ENCODE measurements at regions not wholly inside any gene's neighbourhood (a gene's known extent, or its start where the extent isn't known, plus 50 kb on each side); places are given as distances from the start of the nearest gene placed in this dataset.

DNA sequence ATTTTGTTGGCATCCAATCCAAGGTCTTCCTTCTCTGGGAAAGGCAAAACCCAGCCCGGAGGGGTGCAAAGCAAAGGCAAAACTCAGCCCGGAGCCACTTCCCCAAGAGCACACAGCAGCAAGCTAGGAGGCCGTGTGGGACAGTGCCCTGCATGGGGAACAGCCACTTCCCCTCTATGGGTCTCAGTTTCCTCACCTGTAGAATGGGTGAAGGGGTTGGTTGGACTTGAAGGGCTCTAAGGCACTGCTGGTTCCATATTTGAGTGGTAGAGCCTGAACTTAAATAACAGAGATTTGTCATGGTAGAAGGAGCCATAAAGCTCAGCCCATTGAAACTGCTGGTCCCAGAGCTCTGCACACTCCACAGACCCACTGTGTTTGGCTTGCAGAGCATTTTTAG is 51.3 kb upstream of the CCDC167 start:
- H3K9me3 ChIP-seq: no peaks in the 10 kb centered on the region
- H3K27me3 ChIP-seq: peaks cover 11% of the 10 kb centered on the region
- H3K36me3 ChIP-seq: no peaks in the 10 kb centered on the region
- no peaks in the 10 kb centered on the region for H3K4me1 ChIP-seq
- intact Hi-C loops (cut with DNase I; ENCODE audit: low total_unique reads) (no loop called here), in situ Hi-C loops (cut with MboI; ENCODE audit: low pct_ligation_motif_present in 1 of 4, low pct_unique_long_range_greater_than_20kb in 1 of 4, low sequenced_read_pairs in 3 of 4) (no loop called here)
- no peak overlapping the region for H3K4me3 ChIP-seq
- no peak for DNase-seq
- 20 to 57% methylated on average over 1 to 3 of the region's 3 CpGs for WGBS, 2 donors (ENCODE audit: low coverage in 1 of 2)
- H3K27ac ChIP-seq: no peak overlapping the region
- TF ChIP-seq, protein P1, sequence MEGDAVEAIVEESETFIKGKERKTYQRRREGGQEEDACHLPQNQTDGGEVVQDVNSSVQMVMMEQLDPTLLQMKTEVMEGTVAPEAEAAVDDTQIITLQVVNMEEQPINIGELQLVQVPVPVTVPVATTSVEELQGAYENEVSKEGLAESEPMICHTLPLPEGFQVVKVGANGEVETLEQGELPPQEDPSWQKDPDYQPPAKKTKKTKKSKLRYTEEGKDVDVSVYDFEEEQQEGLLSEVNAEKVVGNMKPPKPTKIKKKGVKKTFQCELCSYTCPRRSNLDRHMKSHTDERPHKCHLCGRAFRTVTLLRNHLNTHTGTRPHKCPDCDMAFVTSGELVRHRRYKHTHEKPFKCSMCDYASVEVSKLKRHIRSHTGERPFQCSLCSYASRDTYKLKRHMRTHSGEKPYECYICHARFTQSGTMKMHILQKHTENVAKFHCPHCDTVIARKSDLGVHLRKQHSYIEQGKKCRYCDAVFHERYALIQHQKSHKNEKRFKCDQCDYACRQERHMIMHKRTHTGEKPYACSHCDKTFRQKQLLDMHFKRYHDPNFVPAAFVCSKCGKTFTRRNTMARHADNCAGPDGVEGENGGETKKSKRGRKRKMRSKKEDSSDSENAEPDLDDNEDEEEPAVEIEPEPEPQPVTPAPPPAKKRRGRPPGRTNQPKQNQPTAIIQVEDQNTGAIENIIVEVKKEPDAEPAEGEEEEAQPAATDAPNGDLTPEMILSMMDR (IDR thresholded peaks at IDR 0.05): no peak
- no peak for TF ChIP-seq POLR2AphosphoS5 (IDR thresholded peaks at IDR 0.05)
- no peak for TF ChIP-seq EP300 (IDR thresholded peaks at IDR 0.05; ENCODE audit: low read depth)
- TF ChIP-seq POLR2A (IDR thresholded peaks at IDR 0.05): no peak

DNA sequence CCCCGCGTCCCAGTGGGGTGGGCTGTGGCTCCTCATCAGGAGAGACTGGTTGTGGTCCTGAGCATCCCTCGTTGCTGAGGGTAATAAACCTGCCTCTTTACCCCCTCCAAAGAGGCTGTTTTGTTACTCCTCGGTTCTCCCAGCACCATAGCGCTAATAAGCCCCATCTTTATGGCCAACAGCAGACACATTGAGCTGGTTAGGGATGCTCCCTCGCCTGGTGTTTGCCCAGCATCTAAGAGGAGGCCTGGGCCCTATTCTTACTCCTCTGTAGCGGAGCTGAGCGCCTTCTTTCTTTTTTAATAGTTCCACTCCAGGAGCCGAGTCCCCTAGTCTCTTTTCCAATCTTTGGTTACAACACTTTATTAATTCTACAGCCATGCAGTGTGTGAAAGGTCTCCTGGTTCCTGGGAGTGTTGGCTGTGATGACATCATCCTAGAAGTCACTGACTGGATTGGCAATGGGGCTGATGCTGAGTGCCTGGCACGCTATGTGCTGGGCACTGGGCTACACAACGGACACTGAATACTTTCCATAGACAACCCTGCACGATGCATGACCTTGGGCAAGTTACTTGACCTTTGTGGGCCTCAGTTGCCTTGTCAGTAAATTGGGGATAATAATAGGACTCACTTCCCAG is 50.6 kb upstream of the CCDC167 start:
- WGBS, 2 donors (ENCODE audit: low coverage in 1 of 2): 70 to 73% methylated on average over 8 to 12 of the region's 12 CpGs
- no peak for TF ChIP-seq EP300 (IDR thresholded peaks at IDR 0.05; ENCODE audit: low read depth)
- TF ChIP-seq POLR2AphosphoS5 (IDR thresholded peaks at IDR 0.05): no peak
- TF ChIP-seq, protein P1 (IDR thresholded peaks at IDR 0.05): no peak
- no peak for TF ChIP-seq POLR2A (IDR thresholded peaks at IDR 0.05)
- intact Hi-C loops (cut with DNase I; ENCODE audit: low total_unique reads) (no loop called here), in situ Hi-C loops (cut with MboI; ENCODE audit: low pct_ligation_motif_present in 1 of 4, low pct_unique_long_range_greater_than_20kb in 1 of 4, low sequenced_read_pairs in 3 of 4) (no loop called here)
- no peaks in the 10 kb centered on the region for H3K4me1 ChIP-seq
- H3K27me3 ChIP-seq: peaks cover 11% of the 10 kb centered on the region
- no peaks in the 10 kb centered on the region for H3K9me3 ChIP-seq
- H3K4me3 ChIP-seq: no peak overlapping the region
- no peak for DNase-seq
- H3K36me3 ChIP-seq: no peaks in the 10 kb centered on the region
- no peak overlapping the region for H3K27ac ChIP-seq

DNA sequence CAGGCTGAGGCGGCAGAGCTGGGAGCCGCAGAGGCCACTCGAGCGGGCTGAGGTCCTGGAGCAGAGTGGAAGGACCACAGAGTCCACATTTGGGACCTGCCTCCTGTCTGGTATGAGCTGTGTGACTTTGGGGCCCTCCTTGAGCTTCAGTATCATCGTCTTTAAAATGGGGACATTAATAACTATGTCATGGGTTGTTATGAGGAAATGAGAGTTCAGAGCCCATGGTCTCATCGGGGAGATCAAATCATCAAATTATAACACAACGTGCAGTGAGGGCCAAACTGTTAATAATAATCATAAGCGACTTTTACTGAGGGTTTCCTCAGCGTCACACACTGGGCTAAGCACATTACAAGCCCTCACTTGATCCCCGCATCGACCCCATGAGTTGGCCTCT is 49.9 kb upstream of the CCDC167 start:
- Histone ChIP-seq H3K9me3 (no peaks in the 10 kb centered on the region), H3K36me3 (no peaks in the 10 kb centered on the region), H3K27ac (no peak overlapping the region), H3K4me3 (no peak overlapping the region), H3K27me3 (peaks cover 11% of the 10 kb centered on the region), H3K4me1 (no peaks in the 10 kb centered on the region)
- TF ChIP-seq POLR2A (IDR thresholded peaks at IDR 0.05) (no peak), EP300 (IDR thresholded peaks at IDR 0.05; ENCODE audit: low read depth) (no peak), POLR2AphosphoS5 (IDR thresholded peaks at IDR 0.05) (no peak)
- TF ChIP-seq, protein P1 (IDR thresholded peaks at IDR 0.05): no peak
- intact Hi-C loops (cut with DNase I; ENCODE audit: low total_unique reads): no loop called here
- no peak for DNase-seq
- WGBS, 2 donors (ENCODE audit: low coverage in 1 of 2): 60 to 85% methylated on average over 1 to 11 of the region's 11 CpGs
- in situ Hi-C loops (cut with MboI; ENCODE audit: low pct_ligation_motif_present in 1 of 4, low pct_unique_long_range_greater_than_20kb in 1 of 4, low sequenced_read_pairs in 3 of 4): no loop called here

Small RNAs in the stretch of these regions (small RNA-seq; reads per million reads assigned to genes)
- 0 reads per million in 4 donors for gene MIR4462
